ENCODE measurements at regions not wholly inside any gene's neighbourhood (a gene's known extent, or its start where the extent isn't known, plus 50 kb on each side); places are given as distances from the start of the nearest gene placed in this dataset.

DNA sequence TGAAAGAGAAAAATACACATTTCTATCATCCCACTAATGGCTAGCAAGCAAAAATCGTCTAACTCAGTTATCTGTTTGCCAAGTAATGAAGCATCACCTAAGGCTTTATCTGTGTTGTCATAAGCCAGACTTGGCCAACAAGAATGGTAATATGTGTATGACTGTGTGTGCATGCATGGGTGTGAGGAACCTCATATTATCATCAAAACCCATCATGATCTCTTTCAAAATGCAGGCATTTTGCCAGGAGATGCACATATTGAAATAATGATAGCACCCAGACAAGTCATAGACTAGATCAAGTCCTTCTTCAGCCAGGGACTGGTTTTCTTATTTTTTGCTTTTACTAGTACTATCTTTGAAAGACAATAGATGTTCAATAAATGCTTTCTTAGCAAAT, 172.5 kb upstream of the FMR1 start:
- Mint-ChIP-seq H3K4me3 (ENCODE audit: unreplicated experiment) (no peak overlapping the region), H3K36me3 (ENCODE audit: low read depth) (no peaks in the 10 kb centered on the region), H3K27ac (ENCODE audit: unreplicated experiment) (no peak overlapping the region), H3K9me3 (ENCODE audit: low read depth) (peaks cover 32% of the 10 kb centered on the region), H3K27me3 (ENCODE audit: low read depth) (no peaks in the 10 kb centered on the region), H3K4me1 (ENCODE audit: low read depth) (no peaks in the 10 kb centered on the region)
- no peak for DNase-seq (ENCODE audit: low spot score)
- TF ChIP-seq CTCF (IDR thresholded peaks at IDR 0.05): no peak

- no peak for TF ChIP-seq CTCF (IDR thresholded peaks at IDR 0.05)
- Mint-ChIP-seq H3K4me1 (ENCODE audit: low read depth) (no peaks in the 10 kb centered on the region), H3K36me3 (ENCODE audit: low read depth) (no peaks in the 10 kb centered on the region), H3K27me3 (ENCODE audit: low read depth) (peaks cover 1% of the 10 kb centered on the region), H3K27ac (ENCODE audit: unreplicated experiment) (no peak overlapping the region), H3K4me3 (ENCODE audit: unreplicated experiment) (no peak overlapping the region), H3K9me3 (ENCODE audit: low read depth) (peaks cover 31% of the 10 kb centered on the region)
- no peak for DNase-seq (ENCODE audit: low spot score)
These were observed 169.9 kb upstream of the FMR1 start for GRCh38 chrX:147741776-147742175.

DNA sequence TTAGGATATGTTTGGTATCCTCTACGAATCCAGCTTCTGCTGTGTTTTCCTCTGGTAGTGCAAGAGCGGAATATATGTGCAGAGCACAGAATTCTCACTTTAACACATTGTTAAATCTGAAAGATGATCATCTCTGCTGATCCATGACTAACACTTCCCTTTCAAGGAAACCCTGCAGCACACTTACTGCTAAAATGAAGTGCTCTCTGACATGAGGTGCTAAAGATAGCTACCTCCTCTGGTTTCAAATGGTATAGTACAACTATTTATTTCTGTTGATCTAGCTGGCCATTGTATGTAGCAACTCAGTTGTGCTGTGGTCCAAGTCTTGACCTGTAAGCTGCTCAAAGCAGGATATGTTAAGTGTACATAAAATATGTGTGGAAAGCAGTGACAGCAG, 162.4 kb upstream of the FMR1 start:
- H3K9me3 Mint-ChIP-seq (ENCODE audit: low read depth): peaks cover 20% of the 10 kb centered on the region
- no peak for TF ChIP-seq CTCF (IDR thresholded peaks at IDR 0.05)
- no peaks in the 10 kb centered on the region for H3K4me1 Mint-ChIP-seq (ENCODE audit: low read depth)
- peaks cover 4% of the 10 kb centered on the region for H3K27me3 Mint-ChIP-seq (ENCODE audit: low read depth)
- no peaks in the 10 kb centered on the region for H3K36me3 Mint-ChIP-seq (ENCODE audit: low read depth)
- DNase-seq (ENCODE audit: low spot score): no peak
- H3K4me3 Mint-ChIP-seq (ENCODE audit: unreplicated experiment): no peak overlapping the region
- no peak overlapping the region for H3K27ac Mint-ChIP-seq (ENCODE audit: unreplicated experiment)

- H3K4me1 Mint-ChIP-seq (ENCODE audit: low read depth): no peaks in the 10 kb centered on the region
- DNase-seq (ENCODE audit: low spot score): no peak
- TF ChIP-seq CTCF (IDR thresholded peaks at IDR 0.05): no peak
- H3K27me3 Mint-ChIP-seq (ENCODE audit: low read depth): peaks cover 2% of the 10 kb centered on the region
- no peak overlapping the region for H3K4me3 Mint-ChIP-seq (ENCODE audit: unreplicated experiment)
- peaks cover 28% of the 10 kb centered on the region for H3K9me3 Mint-ChIP-seq (ENCODE audit: low read depth)
- no peak overlapping the region for H3K27ac Mint-ChIP-seq (ENCODE audit: unreplicated experiment)
- H3K36me3 Mint-ChIP-seq (ENCODE audit: low read depth): no peaks in the 10 kb centered on the region
These were observed 154.0 kb upstream of the FMR1 start for GRCh38 chrX:147757750-147758149.

GRCh38 chrX:147763131-147763530, 148.6 kb upstream of the FMR1 start:
- no peak for DNase-seq (ENCODE audit: low spot score)
- H3K4me3 Mint-ChIP-seq (ENCODE audit: unreplicated experiment): no peak overlapping the region
- no peaks in the 10 kb centered on the region for H3K36me3 Mint-ChIP-seq (ENCODE audit: low read depth)
- H3K4me1 Mint-ChIP-seq (ENCODE audit: low read depth): no peaks in the 10 kb centered on the region
- H3K27ac Mint-ChIP-seq (ENCODE audit: unreplicated experiment): no peak overlapping the region
- H3K27me3 Mint-ChIP-seq (ENCODE audit: low read depth): no peaks in the 10 kb centered on the region
- H3K9me3 Mint-ChIP-seq (ENCODE audit: low read depth): peaks cover 26% of the 10 kb centered on the region
- no peak for TF ChIP-seq CTCF (IDR thresholded peaks at IDR 0.05)
